HCT116 (cell line): ENCODE measurements at regions not wholly inside any gene's neighbourhood (a gene's known extent, or its start where the extent isn't known, plus 50 kb on each side); places are given as distances from the start of the nearest gene placed in this dataset.

Experiments
- ATAC-seq: fragments of 200-7000 bp; cut with Tn5 transposase; 2 replicates; pipeline ENCODE4 v1.9.1; 2020; ENCODE audit warnings: mild to moderate bottlenecking, moderate library complexity
- BruUV-seq: library from RNA; stranded (reverse); fragments of 400-500 nt; replicated peaks from 2 replicates; lab custom pipeline; 2021; lab: Mats Ljungman, UMichigan
- CTCF ChIA-PET: fragments of 300-600 bp; sonication (Branson Sonifier 250); formaldehyde crosslinking; loops from one replicate; lab custom pipeline; 2021; ENCODE audit warnings: antibody characterized with exemption; lab: Charles Lee
- POLR2A ChIA-PET: fragments of 300-600, 350-600 bp; sonication (Branson Sonifier 250); formaldehyde crosslinking; loops from one replicate; lab custom pipeline; 2021; ENCODE audit warnings: antibody characterized with exemption; lab: Charles Lee
- RAD21 ChIA-PET, 2 experiments: fragments of 300-600 bp; sonication (Branson Sonifier 250); formaldehyde crosslinking; loops; one replicate each; lab custom pipeline; 2023; ENCODE audit warnings: low total read pairs in 2 of 2; ENCODE audit not compliant: uncharacterized antibody in 2 of 2, unreplicated experiment in 2 of 2, low non-redundant PET in 1 of 2; lab: Charles Lee
- DNase-seq: peaks from one replicate; pipeline ENCODE4 v3.0.0-alpha.2; 2010; ENCODE audit warnings: low read depth, low spot score
- H2AFZ ChIP-seq: fragments of 200-600 bp; shearing (Covaris generic), sonication (generic); 2 replicates; pipeline ENCODE4 v1.6.1; 2017; ENCODE audit warnings: low read depth, mixed run types, mixed read lengths, antibody characterized with exemption, low read length; ENCODE audit not compliant: poor library complexity, severe bottlenecking
- H3K27ac ChIP-seq: 2 replicates; pipeline ENCODE4 v1.5.1; 2012; ENCODE audit warnings: low read depth, low read length
- H3K27me3 ChIP-seq: fragments of 200-600 bp; sonication (generic); 2 replicates; pipeline ENCODE4 v1.6.1; 2016; ENCODE audit warnings: mixed run types, low read length, mixed read lengths; ENCODE audit not compliant: insufficient read depth
- H3K36me3 ChIP-seq, 2 experiments: fragments of 200-500 bp in 1 of 2; fragments of 200-600 bp in 1 of 2; sonication (Bioruptor generic) in 1 of 2; sonication (generic) in 1 of 2; 2 replicates each; pipeline versions ENCODE4 v1.5.1 to v1.6.1; 2014 to 2016; ENCODE audit warnings: low read length in 2 of 2, inconsistent platforms in 1 of 2, mixed read lengths in 1 of 2, mixed run types in 1 of 2; ENCODE audit not compliant: insufficient read depth in 2 of 2, control insufficient read depth in 1 of 2
- H3K4me1 ChIP-seq, 2 experiments: fragments of 200-600 bp in 1 of 2; sonication (generic) in 1 of 2; 2 replicates each; pipeline versions ENCODE4 v1.5.1 to v1.6.1; 2012 to 2017; ENCODE audit warnings: low read length in 2 of 2, inconsistent platforms in 1 of 2, mild to moderate bottlenecking in 1 of 2, mixed read lengths in 1 of 2, mixed run types in 1 of 2, moderate library complexity in 1 of 2; ENCODE audit not compliant: insufficient read depth in 2 of 2, control insufficient read depth in 1 of 2
- H3K4me2 ChIP-seq: fragments of 200-600 bp; sonication (generic); 2 replicates; pipeline ENCODE4 v1.6.1; 2017; ENCODE audit warnings: mixed run types, low read length, mixed read lengths
- H3K4me3 ChIP-seq, 2 experiments: fragments of 200-600 bp in 1 of 2; sonication (generic) in 1 of 2; replicated peaks in 1 of 2; 2 replicates each; pipeline ENCODE4 v1.5.1; 2011 to 2016; ENCODE audit warnings: low read length in 2 of 2, control low read depth in 1 of 2, low read depth in 1 of 2, mild to moderate bottlenecking in 1 of 2, mixed read lengths in 1 of 2, mixed run types in 1 of 2
- H3K79me2 ChIP-seq: fragments of 200-600 bp; sonication (generic); 2 replicates; pipeline ENCODE4 v1.6.1; 2017; ENCODE audit warnings: mild to moderate bottlenecking, mixed run types, low read length, moderate library complexity, mixed read lengths; ENCODE audit not compliant: insufficient read depth
- H3K9ac ChIP-seq: fragments of 200-600 bp; sonication (generic); 2 replicates; pipeline ENCODE4 v1.6.1; 2016; ENCODE audit warnings: low read length, mixed read lengths
- H3K9me2 ChIP-seq: fragments of 200-600 bp; sonication (generic), shearing (Covaris generic); 2 replicates; pipeline ENCODE4 v1.6.1; 2017; ENCODE audit warnings: mixed run types, mild to moderate bottlenecking, moderate library complexity; ENCODE audit not compliant: insufficient read depth
- H3K9me3 ChIP-seq, 2 experiments: fragments of 200-500 bp in 1 of 2; fragments of 200-600 bp in 1 of 2; sonication (Bioruptor generic) in 1 of 2; sonication (generic) in 1 of 2; 2 replicates each; pipeline ENCODE4 v1.6.1; 2014 to 2017; ENCODE audit warnings: low read length in 2 of 2, mixed read lengths in 2 of 2, inconsistent platforms in 1 of 2, low read depth in 1 of 2, mild to moderate bottlenecking in 1 of 2, mixed run types in 1 of 2, moderate library complexity in 1 of 2; ENCODE audit not compliant: control insufficient read depth in 1 of 2, insufficient read depth in 1 of 2
- H4K20me1 ChIP-seq: fragments of 200-600 bp; sonication (generic), shearing (Covaris generic); 2 replicates; pipeline ENCODE4 v1.6.1; 2017; ENCODE audit warnings: mixed run types, mild to moderate bottlenecking, moderate library complexity; ENCODE audit not compliant: insufficient read depth
- ATF3 ChIP-seq: IDR thresholded peaks from 2 replicates; pipeline ENCODE4 v1.6.1; 2012
- CBX3 ChIP-seq: IDR thresholded peaks from 2 replicates; pipeline ENCODE4 v1.6.1; 2012; ENCODE audit warnings: low read depth
- CTCF ChIP-seq, 3 experiments: fragments of 200-600 bp in 1 of 3; sonication (generic) in 1 of 3; IDR thresholded peaks in 2 of 3; conservative IDR thresholded peaks in 1 of 3; 2 replicates each; pipeline ENCODE4 v1.5.1; 2012 to 2017; ENCODE audit warnings: low read depth in 2 of 3, low read length in 2 of 3, antibody characterized with exemption in 1 of 3, borderline replicate concordance in 1 of 3, control low read depth in 1 of 3, mild to moderate bottlenecking in 1 of 3, mixed read lengths in 1 of 3, mixed run types in 1 of 3, moderate library complexity in 1 of 3; ENCODE audit not compliant: insufficient read depth in 1 of 3
- EGR1 ChIP-seq: IDR thresholded peaks from 2 replicates; pipeline ENCODE4 v1.6.1; 2012; ENCODE audit warnings: low read depth
- ELF1 ChIP-seq: IDR thresholded peaks from 2 replicates; pipeline ENCODE4 v1.6.1; 2012; ENCODE audit warnings: low read depth, borderline replicate concordance
- FOSL1 ChIP-seq: IDR thresholded peaks from 2 replicates; pipeline ENCODE4 v1.6.1; 2012; ENCODE audit warnings: low read depth
- JUND ChIP-seq: IDR thresholded peaks from 2 replicates; pipeline ENCODE4 v1.6.1; 2012
- MAX ChIP-seq: IDR thresholded peaks from 2 replicates; pipeline ENCODE4 v1.6.1; 2012
- RAD21 ChIP-seq: IDR thresholded peaks from 2 replicates; pipeline ENCODE4 v1.6.1; 2012; ENCODE audit warnings: low read depth, mild to moderate bottlenecking
- SIN3A ChIP-seq: IDR thresholded peaks from 2 replicates; pipeline ENCODE4 v1.6.1; 2012; ENCODE audit warnings: low read depth
- SP1 ChIP-seq: IDR thresholded peaks from 2 replicates; pipeline ENCODE4 v1.6.1; 2012; ENCODE audit warnings: low read depth
- SRF ChIP-seq: IDR thresholded peaks from 2 replicates; pipeline ENCODE4 v1.6.1; 2012; ENCODE audit warnings: low read depth
- YY1 ChIP-seq: IDR thresholded peaks from 2 replicates; pipeline ENCODE4 v1.6.1; 2011; ENCODE audit warnings: low read length, low read depth, moderate library complexity, mild to moderate bottlenecking; ENCODE audit not compliant: insufficient replicate concordance; ENCODE audit errors: extremely low read depth
- ZFX ChIP-seq: fragments of 450-650 bp; IDR thresholded peaks from 2 replicates; pipeline ENCODE4 v1.6.1; 2017
- ZNF274 ChIP-seq: fragments of 200-500 bp; sonication (Bioruptor generic); IDR thresholded peaks from 2 replicates; pipeline ENCODE4 v1.6.1; 2014; ENCODE audit warnings: mild to moderate bottlenecking, low read depth, low read length, inconsistent platforms
- intact Hi-C: fragments of 100-400 bp; cut with micrococcal nuclease; formaldehyde crosslinking; loops from 2 replicates; pipeline ENCODE4 v1.10.0; 2022

GRCh38 chr12:100733817-100734593 lies 60.6 kb upstream of the ANO4 start:
- no peak overlapping the region for H3K27ac ChIP-seq
- H3K27me3 ChIP-seq, result no peaks in the 10 kb centered on the region
- no peaks in the 10 kb centered on the region for H3K36me3 ChIP-seq
- ChIA-PET POLR2A (no interaction called here), CTCF (interaction anchor here (0.6 to 1.5 kb wide), 6 partner anchors 61 to 499 kb away, joined by 3 to 6 read pairs (median 4); no protein-coding TSS in a partner anchor), RAD21 (interaction anchor here in 1 of 2 experiments (0.5 kb wide), 1 partner anchor 107 kb away, joined by 3 read pairs; no protein-coding TSS in a partner anchor)
- H4K20me1 ChIP-seq, result no peaks in the 10 kb centered on the region
- no peaks in the 10 kb centered on the region for H3K79me2 ChIP-seq
- DNase-seq (peak; percentile 21), ATAC-seq (peak; percentile 67)
- H3K4me2 ChIP-seq, result no peak overlapping the region
- no peaks in the 10 kb centered on the region for H3K4me1 ChIP-seq
- no peak for TF ChIP-seq SRF
- TF ChIP-seq RAD21, result peak; percentile 62
- peak; percentile 57 to 62 (median 58); a peak in 5 of 6 replicates for TF ChIP-seq CTCF (IDR thresholded peaks at IDR 0.05 in 2 of 3, conservative IDR thresholded peaks at IDR 0.05 in 1 of 3; ENCODE audit: borderline replicate concordance in 1 of 3, insufficient read depth in 1 of 3, low read depth in 2 of 3, low read length in 2 of 3)
- intact Hi-C loops, result loop anchor here (1.0 to 5.0 kb wide), 3 partner anchors 67 to 499 kb away; no protein-coding TSS in a partner anchor
- no peaks in the 10 kb centered on the region for H3K9me3 ChIP-seq
- H3K9me2 ChIP-seq, result no peaks in the 10 kb centered on the region
- H2AFZ ChIP-seq, result no peak overlapping the region
- no TSS peak for BruUV-seq
- no peak overlapping the region for H3K4me3 ChIP-seq
- H3K9ac ChIP-seq, result no peak overlapping the region

GRCh38 chr12:100737168-100737567 lies 57.4 kb upstream of the ANO4 start:
- no peaks in the 10 kb centered on the region for H3K27me3 ChIP-seq
- intact Hi-C loops, result no loop called here
- H3K9ac ChIP-seq, result no peak overlapping the region
- no peaks in the 10 kb centered on the region for H4K20me1 ChIP-seq
- ATAC-seq (no peak; the same call in 1 of the 2 replicates), DNase-seq (no peak)
- POLR2A ChIA-PET, result no interaction called here
- CTCF ChIA-PET, result no interaction called here
- H3K4me3 ChIP-seq, result no peak overlapping the region
- no peak overlapping the region for H3K27ac ChIP-seq
- BruUV-seq, result no TSS peak
- H3K9me2 ChIP-seq, result no peaks in the 10 kb centered on the region
- H2AFZ ChIP-seq, result no peak overlapping the region
- RAD21 ChIA-PET, result no interaction called here
- TF ChIP-seq ZNF274 (no peak), SRF (no peak), EGR1 (no peak), FOSL1 (no peak), RAD21 (no peak), SP1 (no peak), CTCF (IDR thresholded peaks at IDR 0.05 in 2 of 3, conservative IDR thresholded peaks at IDR 0.05 in 1 of 3; ENCODE audit: borderline replicate concordance in 1 of 3, insufficient read depth in 1 of 3, low read depth in 2 of 3, low read length in 2 of 3) (no peak), JUND (no peak), SIN3A (no peak), YY1 (no peak), MAX (no peak), ATF3 (no peak), ZFX (no peak), ELF1 (no peak), CBX3 (no peak)
- H3K36me3 ChIP-seq, result no peaks in the 10 kb centered on the region
- no peaks in the 10 kb centered on the region for H3K4me1 ChIP-seq
- H3K9me3 ChIP-seq, result no peaks in the 10 kb centered on the region
- no peak overlapping the region for H3K4me2 ChIP-seq
- no peaks in the 10 kb centered on the region for H3K79me2 ChIP-seq
